Dendritic cell treated with granulocyte-macrophage colony-stimulating factor and Interleukin-4, amounts not matched to agents 40 ng/mL and 50 ng/mL, for 4 days (primary cell): ENCODE measurements at regions not wholly inside any gene's neighbourhood (a gene's known extent, or its start where the extent isn't known, plus 50 kb on each side); places are given as distances from the start of the nearest gene placed in this dataset.
"Not testable (repeated sequence)": the region's sequence is repeated elsewhere in the genome, so short reads cannot be mapped to it uniquely, and the experiment has no call there.

Experiments
- H3K27ac Mint-ChIP-seq: one replicate; pipeline ENCODE4 v1.8.0; 2022; ENCODE audit warnings: mild to moderate bottlenecking, mixed read lengths
- H3K27me3 Mint-ChIP-seq: one replicate; pipeline ENCODE4 v1.8.0; 2022; ENCODE audit warnings: mild to moderate bottlenecking, mixed read lengths
- H3K36me3 Mint-ChIP-seq: one replicate; pipeline ENCODE4 v1.8.0; 2022; ENCODE audit warnings: low read depth, mixed read lengths
- H3K4me1 Mint-ChIP-seq: one replicate; pipeline ENCODE4 v1.8.0; 2022; ENCODE audit warnings: low read depth, mixed read lengths
- H3K4me3 Mint-ChIP-seq: one replicate; pipeline ENCODE4 v1.8.0; 2022; ENCODE audit warnings: mild to moderate bottlenecking, moderate library complexity, mixed read lengths
- H3K9me3 Mint-ChIP-seq: one replicate; pipeline ENCODE4 v1.8.0; 2022; ENCODE audit warnings: mixed read lengths
- intact Hi-C: fragments of 100-400 bp; cut with micrococcal nuclease; formaldehyde crosslinking; loops from one replicate; pipeline ENCODE4 v1.15.0; 2022

- no peaks in the 10 kb centered on the region for H3K9me3 Mint-ChIP-seq
- H3K4me3 Mint-ChIP-seq: no peak overlapping the region
- no peaks in the 10 kb centered on the region for H3K36me3 Mint-ChIP-seq
- no peaks in the 10 kb centered on the region for H3K4me1 Mint-ChIP-seq
- no peak overlapping the region for H3K27ac Mint-ChIP-seq
- H3K27me3 Mint-ChIP-seq: no peaks in the 10 kb centered on the region
- intact Hi-C loops: no loop called here
Observed at GRCh38 chr6:50520326-50521266, 192.7 kb upstream of the TFAP2D start.

- Mint-ChIP-seq H3K27ac (no peak overlapping the region), H3K4me1 (no peaks in the 10 kb centered on the region), H3K4me3 (no peak overlapping the region), H3K36me3 (no peaks in the 10 kb centered on the region), H3K9me3 (no peaks in the 10 kb centered on the region), H3K27me3 (no peaks in the 10 kb centered on the region)
- intact Hi-C loops: no loop called here
Observed at GRCh38 chr6:50524341-50524740, 189.0 kb upstream of the TFAP2D start.

GRCh38 chr6:50527985-50528384, 185.3 kb upstream of the TFAP2D start:
- Mint-ChIP-seq H3K4me1 (no peaks in the 10 kb centered on the region), H3K4me3 (no peak overlapping the region), H3K9me3 (no peaks in the 10 kb centered on the region), H3K27me3 (no peaks in the 10 kb centered on the region), H3K36me3 (no peaks in the 10 kb centered on the region), H3K27ac (no peak overlapping the region)
- intact Hi-C loops: no loop called here

- H3K36me3 Mint-ChIP-seq: no peaks in the 10 kb centered on the region
Observed at GRCh38 chr6:50539447-50539846, 173.9 kb upstream of the TFAP2D start.

GRCh38 chr6:50541941-50542340, 171.4 kb upstream of the TFAP2D start:
- Mint-ChIP-seq H3K9me3 (no peaks in the 10 kb centered on the region), H3K27ac (no peak overlapping the region), H3K4me1 (no peaks in the 10 kb centered on the region), H3K27me3 (no peaks in the 10 kb centered on the region), H3K4me3 (no peak overlapping the region), H3K36me3 (no peaks in the 10 kb centered on the region)
- intact Hi-C loops: no loop called here

More at GRCh38 chr6:50539447-50539846, 173.9 kb upstream of the TFAP2D start:
- Mint-ChIP-seq H3K27me3 (no peaks in the 10 kb centered on the region), H3K27ac (no peak overlapping the region), H3K4me3 (no peak overlapping the region), H3K4me1 (no peaks in the 10 kb centered on the region), H3K9me3 (no peaks in the 10 kb centered on the region)
- intact Hi-C loops: no loop called here

- no peak overlapping the region for H3K27ac Mint-ChIP-seq
- no peaks in the 10 kb centered on the region for H3K27me3 Mint-ChIP-seq
- H3K9me3 Mint-ChIP-seq: no peaks in the 10 kb centered on the region
- H3K4me1 Mint-ChIP-seq: no peaks in the 10 kb centered on the region
- intact Hi-C loops: no loop called here
- no peak overlapping the region for H3K4me3 Mint-ChIP-seq
- no peaks in the 10 kb centered on the region for H3K36me3 Mint-ChIP-seq
Observed at GRCh38 chr6:50543666-50544065, 169.7 kb upstream of the TFAP2D start.

GRCh38 chr6:50549026-50549425, 164.3 kb upstream of the TFAP2D start:
- intact Hi-C loops: no loop called here
- no peak overlapping the region for H3K27ac Mint-ChIP-seq
- no peaks in the 10 kb centered on the region for H3K4me1 Mint-ChIP-seq

GRCh38 chr6:50549475-50549874, 163.9 kb upstream of the TFAP2D start:
- Mint-ChIP-seq H3K27me3 (no peaks in the 10 kb centered on the region), H3K36me3 (no peaks in the 10 kb centered on the region), H3K27ac (no peak overlapping the region), H3K4me1 (no peaks in the 10 kb centered on the region), H3K4me3 (no peak overlapping the region), H3K9me3 (no peaks in the 10 kb centered on the region)
- intact Hi-C loops: no loop called here

More at GRCh38 chr6:50549026-50549425, 164.3 kb upstream of the TFAP2D start:
- H3K36me3 Mint-ChIP-seq: no peaks in the 10 kb centered on the region
- H3K9me3 Mint-ChIP-seq: no peaks in the 10 kb centered on the region
- H3K27me3 Mint-ChIP-seq: no peaks in the 10 kb centered on the region
- no peak overlapping the region for H3K4me3 Mint-ChIP-seq

GRCh38 chr6:50555982-50556381, 157.3 kb upstream of the TFAP2D start:
- no peak overlapping the region for H3K27ac Mint-ChIP-seq
- no peaks in the 10 kb centered on the region for H3K36me3 Mint-ChIP-seq
- no peak overlapping the region for H3K4me3 Mint-ChIP-seq
- H3K4me1 Mint-ChIP-seq: no peaks in the 10 kb centered on the region
- no peaks in the 10 kb centered on the region for H3K9me3 Mint-ChIP-seq
- H3K27me3 Mint-ChIP-seq: no peaks in the 10 kb centered on the region
- intact Hi-C loops: no loop called here

GRCh38 chr6:50565004-50565403, 148.3 kb upstream of the TFAP2D start:
- Mint-ChIP-seq H3K9me3 (no peaks in the 10 kb centered on the region), H3K4me3 (no peak overlapping the region), H3K36me3 (no peaks in the 10 kb centered on the region)

GRCh38 chr6:50571230-50571629, 142.1 kb upstream of the TFAP2D start:
- H3K27ac Mint-ChIP-seq, H3K27me3 Mint-ChIP-seq, H3K36me3 Mint-ChIP-seq, intact Hi-C loops, H3K4me3 Mint-ChIP-seq, H3K4me1 Mint-ChIP-seq: not testable (repeated sequence)
- H3K9me3 Mint-ChIP-seq: peaks cover 29% of the 10 kb centered on the region

More at GRCh38 chr6:50565004-50565403, 148.3 kb upstream of the TFAP2D start:
- Mint-ChIP-seq H3K27me3 (no peaks in the 10 kb centered on the region), H3K4me1 (no peaks in the 10 kb centered on the region), H3K27ac (no peak overlapping the region)
- intact Hi-C loops: no loop called here

GRCh38 chr6:50585441-50586330, 127.6 kb upstream of the TFAP2D start:
- Mint-ChIP-seq H3K27me3 (no peaks in the 10 kb centered on the region), H3K4me1 (no peaks in the 10 kb centered on the region), H3K27ac (no peak overlapping the region), H3K4me3 (no peak overlapping the region), H3K9me3 (no peaks in the 10 kb centered on the region), H3K36me3 (no peaks in the 10 kb centered on the region)
- intact Hi-C loops: no loop called here

GRCh38 chr6:50586331-50586675, 127.0 kb upstream of the TFAP2D start:
- H3K36me3 Mint-ChIP-seq: no peaks in the 10 kb centered on the region

GRCh38 chr6:50589751-50590470, 123.4 kb upstream of the TFAP2D start:
- no peaks in the 10 kb centered on the region for H3K4me1 Mint-ChIP-seq
- intact Hi-C loops: no loop called here
- no peaks in the 10 kb centered on the region for H3K9me3 Mint-ChIP-seq
- H3K27ac Mint-ChIP-seq: no peak overlapping the region
- H3K27me3 Mint-ChIP-seq: no peaks in the 10 kb centered on the region
- H3K4me3 Mint-ChIP-seq: no peak overlapping the region
- no peaks in the 10 kb centered on the region for H3K36me3 Mint-ChIP-seq

More at GRCh38 chr6:50586331-50586675, 127.0 kb upstream of the TFAP2D start:
- Mint-ChIP-seq H3K27me3 (no peaks in the 10 kb centered on the region), H3K4me1 (no peaks in the 10 kb centered on the region), H3K4me3 (no peak overlapping the region), H3K27ac (no peak overlapping the region), H3K9me3 (no peaks in the 10 kb centered on the region)
- intact Hi-C loops: no loop called here
